NCI-H510A treated with DMSO at 0.1 percent for 48 hours (cell line): ENCODE measurements at regions not wholly inside any gene's neighbourhood (a gene's known extent, or its start where the extent isn't known, plus 50 kb on each side); places are given as distances from the start of the nearest gene placed in this dataset.

Experiments
- DNase-seq: peaks from one replicate; lab custom pipeline; 2025; lab: John Stamatoyannopoulos, UW

DNA sequence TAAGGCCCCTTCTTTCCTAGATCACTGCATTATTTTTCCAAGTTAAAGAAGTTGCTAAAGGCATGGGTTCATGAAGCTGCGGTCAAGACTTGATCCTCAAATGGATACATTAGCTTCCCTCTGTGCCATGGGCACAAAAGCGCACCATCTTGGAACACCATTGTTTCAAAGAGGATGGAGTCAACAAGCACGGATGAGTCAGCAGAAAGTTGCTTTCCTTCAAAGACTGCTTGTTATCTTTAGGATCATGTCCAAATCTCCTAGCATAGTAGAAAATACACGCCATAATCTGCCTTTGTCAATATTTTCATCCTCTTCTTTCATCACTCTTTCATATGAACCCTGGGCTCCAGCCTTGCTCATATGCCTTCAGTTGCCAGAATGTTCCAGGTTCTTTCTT lies 226.8 kb upstream of the GATB start:
- DNase-seq: no peak

DNA sequence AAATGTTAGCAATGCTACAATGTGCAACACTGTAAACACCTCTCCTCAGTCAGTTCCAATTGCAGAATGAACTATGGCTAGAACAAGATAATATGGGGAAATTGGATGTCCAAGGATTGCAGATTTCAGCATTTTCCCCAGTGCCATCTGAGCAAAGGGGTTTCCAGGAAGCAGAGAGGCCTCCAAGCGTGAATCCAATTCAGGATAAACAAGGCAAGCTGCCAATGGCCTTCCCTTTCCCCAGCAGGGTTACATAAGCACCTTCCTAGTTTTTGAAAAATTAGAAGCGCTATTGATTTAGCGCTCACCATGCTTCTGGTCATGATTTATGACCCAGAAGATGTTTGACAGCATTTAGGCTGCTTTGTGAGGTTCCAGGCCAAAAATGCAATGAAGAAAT lies 223.0 kb upstream of the GATB start:
- no peak for DNase-seq

GRCh38 chr4:151979819-151980218 lies 219.0 kb upstream of the GATB start:
- DNase-seq: no peak

GRCh38 chr4:151968643-151969042 lies 207.8 kb upstream of the GATB start:
- DNase-seq: no peak

DNA sequence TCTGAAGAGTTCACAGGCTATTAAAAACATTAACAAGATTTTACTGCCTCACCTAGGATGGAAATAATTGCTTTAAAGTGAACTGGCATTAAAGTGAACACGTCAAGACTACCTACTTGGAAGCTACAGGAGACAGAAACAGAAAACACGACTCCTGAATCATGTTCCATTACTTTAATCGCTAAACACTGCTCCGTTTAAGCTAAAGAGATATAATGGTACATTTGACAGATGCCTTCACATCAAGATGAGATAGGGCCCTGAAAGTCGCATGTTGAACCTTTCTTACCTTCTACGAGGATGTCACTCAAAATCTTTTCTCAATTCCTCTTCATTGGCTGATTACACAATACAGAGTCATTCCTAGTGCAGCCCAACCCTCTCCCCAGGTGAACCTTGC lies 206.3 kb upstream of the GATB start:
- no peak for DNase-seq

GRCh38 chr4:151962138-151962823 lies 201.5 kb upstream of the GATB start:
- DNase-seq: no peak

DNA sequence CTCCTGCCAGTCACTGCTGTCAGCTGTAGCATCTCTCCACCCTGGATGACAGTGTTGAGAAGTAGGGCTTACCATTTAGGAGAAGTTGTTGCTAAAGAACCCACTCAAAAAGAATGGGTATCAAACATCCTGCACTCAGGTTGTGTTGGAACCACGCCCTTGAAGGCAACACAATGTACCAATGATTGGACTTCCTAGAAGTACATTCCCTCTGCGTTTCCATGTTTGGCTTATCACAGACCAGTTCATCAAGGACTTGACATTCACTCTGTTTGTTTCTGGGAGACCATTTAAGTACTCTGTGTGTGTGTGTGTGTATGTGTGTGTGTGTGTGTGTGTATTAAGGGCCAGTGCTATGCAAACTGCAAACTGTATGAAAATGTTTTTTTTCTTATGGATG lies 200.6 kb upstream of the GATB start:
- no peak for DNase-seq

- DNase-seq: no peak
Observed at GRCh38 chr4:151960449-151961230, 199.8 kb upstream of the GATB start.

- no peak for DNase-seq
Observed at GRCh38 chr4:151957153-151957552, 196.3 kb upstream of the GATB start.

GRCh38 chr4:151955721-151956380 lies 195.0 kb upstream of the GATB start:
- no peak for DNase-seq

DNA sequence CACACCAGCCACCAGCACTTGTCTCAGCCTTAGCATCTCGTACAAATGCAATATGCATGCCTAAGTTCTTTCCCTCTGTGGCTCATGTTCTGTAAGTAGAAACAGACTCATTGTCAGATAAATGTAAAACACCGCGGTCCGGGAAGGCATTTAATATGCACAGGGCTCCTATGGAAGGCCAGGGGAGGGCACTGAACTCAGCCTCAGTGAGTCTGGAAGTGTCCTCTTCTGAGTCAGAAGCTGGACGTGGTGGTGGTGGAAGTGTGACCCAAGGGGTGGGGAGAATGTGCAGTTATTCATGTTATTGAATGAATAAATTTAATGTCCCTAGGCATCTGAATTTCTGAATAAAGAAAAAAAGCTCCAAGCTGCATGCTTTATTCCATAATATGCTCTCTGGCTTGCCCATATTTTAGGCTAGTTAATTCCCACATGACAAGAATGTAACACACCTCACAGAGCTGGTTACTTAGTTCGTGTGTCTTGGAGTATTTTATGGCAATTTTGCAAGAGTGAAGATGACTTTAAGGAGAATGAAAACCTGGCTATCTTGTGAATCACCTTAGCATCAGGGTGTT lies 193.1 kb upstream of the GATB start:
- DNase-seq: no peak

DNA sequence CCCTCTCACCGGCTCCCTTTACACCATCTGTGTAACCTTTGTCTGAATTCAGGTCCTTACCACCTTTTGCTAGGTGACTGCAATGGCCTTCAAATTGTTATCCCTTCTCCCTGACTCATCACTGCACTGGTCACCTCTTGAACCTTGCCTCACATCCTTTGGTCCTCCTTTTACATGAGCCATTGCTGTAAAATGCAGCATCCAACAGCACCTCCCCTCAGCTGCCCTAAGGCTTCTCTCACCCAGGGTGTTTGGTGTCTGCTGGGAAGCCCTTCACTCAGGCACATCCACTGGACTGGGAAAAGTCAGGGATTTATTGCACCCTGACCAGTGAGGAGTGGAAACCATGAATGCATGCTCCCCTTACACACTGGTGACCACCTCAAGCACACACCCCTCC lies 192.5 kb upstream of the GATB start:
- no peak for DNase-seq

GRCh38 chr4:151952711-151953254 lies 192.0 kb upstream of the GATB start:
- DNase-seq: no peak

DNA sequence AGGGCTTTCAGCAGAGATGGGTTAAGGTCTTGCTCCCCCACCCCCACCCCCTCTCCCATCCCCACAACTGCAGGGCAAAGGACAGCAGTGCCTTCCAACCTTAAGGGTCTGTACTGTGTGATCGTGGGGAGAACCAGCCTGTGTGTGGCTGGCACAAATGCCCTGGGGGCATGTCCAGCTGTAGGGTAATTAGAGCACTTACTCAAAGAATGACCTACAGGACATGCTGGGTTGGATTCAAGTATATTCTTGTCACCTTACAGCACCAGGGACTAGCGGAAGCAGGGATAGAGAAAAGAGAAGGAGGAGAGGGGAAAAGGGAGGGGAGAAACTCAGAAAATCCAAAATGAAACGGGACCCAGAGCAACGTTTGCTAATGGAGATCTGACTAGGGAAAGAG lies 191.3 kb upstream of the GATB start:
- DNase-seq: no peak

- DNase-seq: no peak
Observed at GRCh38 chr4:151951671-151952050, 190.9 kb upstream of the GATB start.

DNA sequence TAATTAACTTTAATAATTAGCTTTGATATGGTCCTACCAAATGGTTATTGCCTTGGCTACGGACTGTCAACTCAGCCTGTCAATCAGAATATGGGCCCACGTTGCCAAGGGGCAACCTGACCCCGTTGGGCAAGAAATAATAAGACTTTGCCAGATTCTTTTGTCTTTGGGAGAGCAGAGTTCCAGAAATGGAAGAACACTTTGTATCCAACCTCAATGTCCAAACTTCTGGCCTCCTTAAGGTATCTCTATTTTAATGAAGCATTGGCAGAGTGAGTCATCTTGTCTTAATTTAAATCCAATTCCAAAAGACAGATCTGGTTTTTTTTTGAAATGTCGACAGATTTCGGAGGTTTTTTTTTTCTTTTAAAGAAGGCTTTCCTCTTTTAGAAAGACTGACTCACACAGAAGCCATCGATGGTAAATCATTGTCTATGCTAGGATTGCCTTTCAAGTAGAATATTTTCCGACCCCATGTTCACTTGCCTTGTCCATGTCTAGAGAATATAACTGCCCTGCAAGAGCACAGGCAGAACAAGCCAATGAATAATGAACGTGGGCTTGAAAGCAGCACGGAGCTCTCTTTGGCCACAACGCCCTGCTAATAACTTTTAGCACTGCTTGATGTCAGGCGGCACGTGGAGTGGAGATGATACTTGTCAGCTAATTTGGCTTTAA lies 190.3 kb upstream of the GATB start:
- DNase-seq: no peak

DNA sequence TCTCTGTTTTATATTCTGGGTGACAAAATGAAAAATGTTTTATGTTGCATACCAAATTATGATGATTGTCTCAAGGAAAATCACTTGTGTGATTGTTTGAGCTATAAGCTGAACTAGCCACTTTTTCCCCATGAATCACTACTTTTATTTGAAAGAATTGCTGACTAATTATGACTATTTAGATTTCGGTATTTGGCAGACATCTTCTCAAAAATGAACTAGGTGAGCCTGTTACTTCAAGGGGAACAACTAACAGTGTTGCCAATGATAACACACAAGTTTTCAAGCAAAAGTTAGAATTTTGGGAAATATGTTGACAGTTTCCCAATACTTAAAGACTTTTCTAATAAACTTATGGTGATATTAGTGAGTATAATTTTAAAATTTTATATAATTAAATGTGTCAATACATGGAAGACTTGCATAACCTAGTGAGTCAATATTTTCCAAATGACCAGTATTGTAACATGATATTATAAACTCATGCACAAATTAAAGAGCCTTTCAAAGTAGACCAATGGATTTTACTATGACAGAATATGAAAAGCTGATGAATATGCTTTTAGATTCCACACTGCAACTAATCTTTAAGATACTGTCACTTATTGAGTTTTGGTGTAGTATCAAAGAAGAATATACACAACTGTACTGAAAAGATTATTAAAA lies 187.7 kb upstream of the GATB start:
- no peak for DNase-seq

GRCh38 chr4:151946718-151947117 lies 185.9 kb upstream of the GATB start:
- no peak for DNase-seq

DNA sequence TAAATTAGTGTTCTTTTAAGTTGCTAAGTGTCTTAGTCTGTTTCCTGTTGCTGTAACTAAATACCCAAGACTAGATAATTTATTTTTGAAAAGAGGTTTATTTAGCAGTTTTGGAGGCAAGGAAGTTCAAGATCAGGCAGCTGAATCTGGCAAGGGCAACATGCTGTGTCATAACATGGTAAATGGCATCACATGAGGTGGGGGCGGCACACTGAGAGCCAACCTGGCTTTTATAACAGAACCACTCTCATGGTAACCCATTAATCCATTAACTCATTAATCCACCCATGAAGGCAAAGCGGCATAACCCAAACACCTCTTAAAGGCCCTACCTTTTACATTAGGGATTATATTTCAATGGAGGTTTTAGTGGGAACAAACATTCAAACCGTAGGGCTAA lies 182.2 kb upstream of the GATB start:
- DNase-seq: no peak

- no peak for DNase-seq
Observed at GRCh38 chr4:151940926-151941617, 180.3 kb upstream of the GATB start.

- no peak for DNase-seq
Observed at GRCh38 chr4:151940291-151940690, 179.5 kb upstream of the GATB start.
